SK-N-SH treated with all-trans-retinoic acid at 6 μM for 48 hours (cell line): ENCODE measurements at regions not wholly inside any gene's neighbourhood (a gene's known extent, or its start where the extent isn't known, plus 50 kb on each side); places are given as distances from the start of the nearest gene placed in this dataset.

Source experiments
- ATAC-seq: fragments of 200-7000 bp; cut with Tn5 transposase; 3 replicates; pipeline ENCODE4 v1.9.1; 2020; ENCODE audit warnings: mild to moderate bottlenecking, moderate library complexity
- ARNTL ChIP-seq: fragments of 450-650 bp; formaldehyde crosslinking; IDR thresholded peaks from 2 replicates; pipeline ENCODE4 v1.5.0; 2020; ENCODE audit warnings: low read depth, mild to moderate bottlenecking, moderate library complexity, borderline replicate concordance
- BACH2 ChIP-seq: fragments of 250-450 bp; sonication (Bioruptor Pico); IDR thresholded peaks from 2 replicates; pipeline ENCODE4 v1.9.0; 2021; ENCODE audit warnings: mild to moderate bottlenecking, borderline replicate concordance
- CREB5 ChIP-seq: fragments of 250-450 bp; sonication (Bioruptor Pico); IDR thresholded peaks from 2 replicates; pipeline ENCODE4 v1.5.1; 2020; ENCODE audit warnings: low read depth, mild to moderate bottlenecking, moderate library complexity
- CSRNP3 ChIP-seq: fragments of 250-450 bp; sonication (Bioruptor Pico); IDR thresholded peaks from 2 replicates; pipeline ENCODE4 v1.5.1; 2021; ENCODE audit warnings: mild to moderate bottlenecking, moderate library complexity
- ESRRG ChIP-seq: fragments of 250-450 bp; sonication (Bioruptor Pico); IDR thresholded peaks from 2 replicates; pipeline ENCODE4 v1.6.1; 2021; ENCODE audit warnings: mild to moderate bottlenecking
- GLIS3 ChIP-seq: fragments of 250-450 bp; sonication (Bioruptor Pico); IDR thresholded peaks from 2 replicates; pipeline ENCODE4 v1.5.0; 2020; ENCODE audit warnings: mild to moderate bottlenecking, moderate library complexity
- ISL1 ChIP-seq: fragments of 250-450 bp; sonication (Bioruptor Pico); IDR thresholded peaks from 2 replicates; pipeline ENCODE4 v2.1.2; 2022; ENCODE audit warnings: mild to moderate bottlenecking, moderate library complexity
- POU6F1 ChIP-seq: fragments of 250-450 bp; sonication (Bioruptor Pico); IDR thresholded peaks from 2 replicates; pipeline ENCODE4 v1.8.0; 2021; ENCODE audit warnings: low read depth, mild to moderate bottlenecking, moderate library complexity, borderline replicate concordance
- SNAI2 ChIP-seq: fragments of 250-450 bp; sonication (Bioruptor Pico); IDR thresholded peaks from 2 replicates; pipeline ENCODE4 v1.5.0; 2020; ENCODE audit warnings: mild to moderate bottlenecking, moderate library complexity
- TCF4 ChIP-seq: fragments of 250-450 bp; sonication (Bioruptor Pico); IDR thresholded peaks from 2 replicates; pipeline ENCODE4 v1.8.0; 2021; ENCODE audit warnings: mild to moderate bottlenecking, moderate library complexity, borderline replicate concordance
- TOX ChIP-seq: fragments of 250-450 bp; sonication (Bioruptor Pico); IDR thresholded peaks from 2 replicates; pipeline ENCODE4 v1.8.0; 2021; ENCODE audit warnings: mild to moderate bottlenecking, moderate library complexity, borderline replicate concordance
- TSHZ2 ChIP-seq: fragments of 250-450 bp; sonication (Bioruptor Pico); IDR thresholded peaks from 2 replicates; pipeline ENCODE4 v1.5.0; 2020; ENCODE audit warnings: mild to moderate bottlenecking, moderate library complexity
- ZC3H10 ChIP-seq: fragments of 250-450 bp; sonication (Bioruptor Pico); IDR thresholded peaks from 2 replicates; pipeline ENCODE4 v1.5.1; 2021; ENCODE audit warnings: mild to moderate bottlenecking, moderate library complexity
- ZFP3 ChIP-seq: fragments of 250-450 bp; sonication (Bioruptor Pico); IDR thresholded peaks from 2 replicates; pipeline ENCODE4 v1.5.0; 2020; ENCODE audit warnings: mild to moderate bottlenecking, moderate library complexity
- ZFP30 ChIP-seq: fragments of 450-650 bp; formaldehyde crosslinking; IDR thresholded peaks from 2 replicates; pipeline ENCODE4 v1.5.0; 2022; ENCODE audit warnings: mild to moderate bottlenecking, moderate library complexity
- ZNF70 ChIP-seq: fragments of 450-650 bp; formaldehyde crosslinking; IDR thresholded peaks from 2 replicates; pipeline ENCODE4 v1.5.0; 2020; ENCODE audit warnings: mild to moderate bottlenecking, moderate library complexity
- ZNF8 ChIP-seq: fragments of 450-650 bp; formaldehyde crosslinking; IDR thresholded peaks from 2 replicates; pipeline ENCODE4 v1.5.0; 2020; ENCODE audit warnings: mild to moderate bottlenecking, moderate library complexity
- TF ChIP-seq, protein P1 (sequence below): fragments of 250-450 bp; sonication (Bioruptor Pico); IDR thresholded peaks from 2 replicates; pipeline ENCODE4 v1.8.0; 2020; ENCODE audit warnings: mild to moderate bottlenecking, moderate library complexity, borderline replicate concordance

DNA sequence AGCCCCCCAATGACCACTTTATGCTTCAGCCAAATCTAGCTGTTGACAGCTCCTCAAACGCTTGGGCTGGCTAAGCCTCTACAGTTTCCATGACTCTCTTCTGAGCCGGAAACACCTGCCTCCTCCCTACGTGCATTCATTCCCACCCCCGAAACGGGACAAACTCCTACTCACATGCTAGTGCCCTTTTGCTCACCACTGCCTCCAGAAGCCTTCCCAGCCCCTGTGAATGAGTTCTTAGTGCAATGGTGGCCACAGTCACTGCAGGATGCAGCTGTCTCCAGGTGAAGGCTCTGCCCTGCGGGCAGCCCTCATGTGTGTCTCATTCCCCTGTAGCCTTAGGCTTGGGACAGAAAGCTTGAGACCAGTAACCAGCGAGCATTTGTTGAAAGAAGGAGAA lies 68.8 kb upstream of the DAB2IP start:
- TF ChIP-seq SNAI2 (CRISPR knock-in tag) (no peak), ZFP3 (peak; percentile 96)
- no peak for ATAC-seq

DNA sequence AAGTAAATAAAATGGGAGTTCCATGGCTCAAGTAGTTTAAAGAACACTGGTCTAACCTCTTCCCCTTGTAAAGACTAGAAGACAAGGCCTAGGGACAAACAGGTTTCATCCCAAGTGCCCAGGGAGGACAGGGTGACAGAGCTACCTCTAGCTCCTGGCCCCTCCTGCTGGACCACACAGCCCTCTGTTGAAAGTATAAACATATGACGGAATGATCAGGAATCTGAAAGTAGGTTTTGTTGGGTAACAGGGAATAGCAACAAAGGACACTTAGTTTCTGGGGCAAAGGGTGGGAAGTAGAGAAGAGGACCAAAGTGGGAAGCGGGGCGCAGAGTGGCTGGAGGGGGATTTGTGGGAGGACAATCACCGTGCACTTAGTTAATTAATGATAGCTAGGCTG lies 67.0 kb upstream of the DAB2IP start:
- no peak for ATAC-seq
- no peak for TF ChIP-seq TOX
- TF ChIP-seq TCF4: no peak

DNA sequence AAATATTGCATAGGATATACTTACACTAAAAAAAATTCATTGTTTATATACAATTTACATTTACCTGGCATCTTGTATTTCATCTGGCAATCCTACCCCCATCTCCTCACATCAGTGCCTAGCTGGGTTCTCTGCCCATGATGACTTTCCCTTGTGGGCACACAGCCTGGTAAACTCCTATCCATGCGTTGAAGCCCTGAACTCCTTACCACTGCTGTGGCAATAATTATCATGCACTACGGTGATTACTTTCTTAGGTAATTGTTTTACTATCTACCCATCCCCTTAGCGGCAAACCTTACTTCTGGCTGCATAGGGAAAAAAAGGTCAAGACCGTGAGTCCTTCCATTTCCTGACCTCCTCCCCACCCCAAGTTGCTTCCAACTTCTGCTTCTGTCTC lies 63.6 kb upstream of the DAB2IP start:
- no peak for ATAC-seq
- TF ChIP-seq ESRRG (CRISPR knock-in tag) (no peak), GLIS3 (no peak), ZFP3 (peak; percentile 98)
- TF ChIP-seq, all 23 proteins: peak for 1

DNA sequence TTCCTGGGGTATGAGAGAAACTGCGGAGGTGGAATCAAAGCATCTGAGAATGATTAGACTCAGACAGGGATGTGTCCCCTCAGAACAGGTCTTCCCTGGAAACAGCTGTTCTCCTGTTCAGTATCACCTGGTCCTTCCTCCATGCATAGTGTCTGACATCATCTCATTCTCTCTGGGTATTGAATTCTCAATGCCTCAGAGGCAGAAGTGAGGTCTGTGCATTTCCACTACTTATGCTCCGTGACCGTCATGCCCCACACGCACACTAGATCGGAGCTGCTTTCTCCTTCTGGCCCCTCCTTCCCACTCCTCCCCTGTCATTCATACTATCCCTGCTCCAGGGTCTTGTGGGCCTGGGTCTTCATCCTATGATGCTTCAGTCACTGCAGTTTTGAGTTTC lies 61.4 kb upstream of the DAB2IP start:
- no peak for TF ChIP-seq ISL1
- TF ChIP-seq POU6F1 (CRISPR knock-in tag): no peak
- TF ChIP-seq TCF4: no peak
- no peak for TF ChIP-seq CREB5 (CRISPR knock-in tag)
- TF ChIP-seq ZFP30: no peak
- no peak for TF ChIP-seq TSHZ2
- TF ChIP-seq ZNF70 (CRISPR knock-in tag): no peak
- no peak for TF ChIP-seq ZNF8 (CRISPR knock-in tag)
- no peak for TF ChIP-seq ZFP3
- TF ChIP-seq ESRRG (CRISPR knock-in tag): no peak
- no peak for TF ChIP-seq BACH2 (CRISPR knock-in tag)
- no peak for TF ChIP-seq GLIS3
- no peak for ATAC-seq

DNA sequence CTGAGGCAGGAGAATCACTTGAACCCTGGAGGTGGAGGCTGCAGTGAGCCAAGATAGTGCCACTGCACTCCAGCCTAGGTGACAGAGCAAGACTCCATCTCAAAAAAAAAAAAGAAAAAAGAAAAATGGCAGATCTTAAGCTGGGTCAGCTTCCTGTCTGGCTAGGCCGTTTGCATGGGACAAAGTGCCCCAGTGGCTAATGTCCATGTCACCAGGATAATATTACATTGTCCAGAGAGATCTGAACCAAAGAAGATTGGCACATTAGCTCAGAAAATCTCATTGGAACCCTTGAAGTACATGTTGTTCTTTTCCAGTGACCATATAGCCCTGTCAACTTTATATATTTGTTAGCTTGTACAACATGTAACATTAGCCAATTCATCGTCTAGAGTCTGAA lies 59.2 kb upstream of the DAB2IP start:
- TF ChIP-seq CSRNP3 (CRISPR knock-in tag): no peak
- TF ChIP-seq ISL1: no peak
- TF ChIP-seq ZC3H10 (CRISPR knock-in tag): no peak
- TF ChIP-seq ZFP3: no peak
- TF ChIP-seq, protein P1, sequence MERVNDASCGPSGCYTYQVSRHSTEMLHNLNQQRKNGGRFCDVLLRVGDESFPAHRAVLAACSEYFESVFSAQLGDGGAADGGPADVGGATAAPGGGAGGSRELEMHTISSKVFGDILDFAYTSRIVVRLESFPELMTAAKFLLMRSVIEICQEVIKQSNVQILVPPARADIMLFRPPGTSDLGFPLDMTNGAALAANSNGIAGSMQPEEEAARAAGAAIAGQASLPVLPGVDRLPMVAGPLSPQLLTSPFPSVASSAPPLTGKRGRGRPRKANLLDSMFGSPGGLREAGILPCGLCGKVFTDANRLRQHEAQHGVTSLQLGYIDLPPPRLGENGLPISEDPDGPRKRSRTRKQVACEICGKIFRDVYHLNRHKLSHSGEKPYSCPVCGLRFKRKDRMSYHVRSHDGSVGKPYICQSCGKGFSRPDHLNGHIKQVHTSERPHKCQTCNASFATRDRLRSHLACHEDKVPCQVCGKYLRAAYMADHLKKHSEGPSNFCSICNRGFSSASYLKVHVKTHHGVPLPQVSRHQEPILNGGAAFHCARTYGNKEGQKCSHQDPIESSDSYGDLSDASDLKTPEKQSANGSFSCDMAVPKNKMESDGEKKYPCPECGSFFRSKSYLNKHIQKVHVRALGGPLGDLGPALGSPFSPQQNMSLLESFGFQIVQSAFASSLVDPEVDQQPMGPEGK: no peak
- TF ChIP-seq ESRRG (CRISPR knock-in tag): no peak
- no peak for TF ChIP-seq ARNTL (CRISPR knock-in tag)
- no peak for ATAC-seq

DNA sequence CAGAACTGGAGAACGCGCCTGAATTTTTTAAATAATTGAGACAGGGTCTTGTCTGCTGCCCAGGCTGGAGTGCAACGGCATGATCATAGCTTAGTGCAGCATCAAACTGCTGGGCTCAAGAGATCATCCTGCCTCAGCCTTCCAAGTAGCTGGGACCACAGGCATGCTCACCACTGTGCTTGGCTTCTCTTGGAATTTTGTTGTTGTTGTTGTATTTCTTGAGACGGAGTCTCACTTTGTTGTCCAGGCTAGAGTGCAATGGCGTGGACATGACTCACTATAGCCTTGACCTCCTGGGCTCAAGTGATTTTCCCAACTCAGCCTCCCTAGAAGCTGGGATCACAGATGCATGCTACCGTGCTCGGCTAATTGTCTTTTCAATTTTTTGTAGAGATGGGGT lies 58.4 kb upstream of the DAB2IP start:
- no peak for TF ChIP-seq SNAI2 (CRISPR knock-in tag)
- TF ChIP-seq ZNF8 (CRISPR knock-in tag): no peak
- no peak for TF ChIP-seq ISL1
- TF ChIP-seq CREB5 (CRISPR knock-in tag): no peak
- no peak for TF ChIP-seq GLIS3
- ATAC-seq: no peak
